Esophagus squamous epithelium (tissue), 4 donors: ENCODE measurements at regions not wholly inside any gene's neighbourhood (a gene's known extent, or its start where the extent isn't known, plus 50 kb on each side); places are given as distances from the start of the nearest gene placed in this dataset.

Source experiments
- CTCF ChIP-seq, 6 experiments: fragments of 450-650 bp in 4 of 6; fragments of 200-600 bp in 2 of 6; sonication (generic) in 2 of 6; IDR thresholded peaks; one replicate each; pipeline ENCODE4 v1.5.1; 2016 to 2019; ENCODE audit warnings: antibody characterized with exemption in 6 of 6, mild to moderate bottlenecking in 4 of 6, moderate library complexity in 4 of 6
- POLR2A ChIP-seq, 4 donors: fragments of 450-650 bp; IDR thresholded peaks; one replicate each; pipeline ENCODE4 v1.6.1; 2017; ENCODE audit warnings: antibody characterized with exemption in 4 of 4, mild to moderate bottlenecking in 4 of 4, moderate library complexity in 3 of 4

DNA sequence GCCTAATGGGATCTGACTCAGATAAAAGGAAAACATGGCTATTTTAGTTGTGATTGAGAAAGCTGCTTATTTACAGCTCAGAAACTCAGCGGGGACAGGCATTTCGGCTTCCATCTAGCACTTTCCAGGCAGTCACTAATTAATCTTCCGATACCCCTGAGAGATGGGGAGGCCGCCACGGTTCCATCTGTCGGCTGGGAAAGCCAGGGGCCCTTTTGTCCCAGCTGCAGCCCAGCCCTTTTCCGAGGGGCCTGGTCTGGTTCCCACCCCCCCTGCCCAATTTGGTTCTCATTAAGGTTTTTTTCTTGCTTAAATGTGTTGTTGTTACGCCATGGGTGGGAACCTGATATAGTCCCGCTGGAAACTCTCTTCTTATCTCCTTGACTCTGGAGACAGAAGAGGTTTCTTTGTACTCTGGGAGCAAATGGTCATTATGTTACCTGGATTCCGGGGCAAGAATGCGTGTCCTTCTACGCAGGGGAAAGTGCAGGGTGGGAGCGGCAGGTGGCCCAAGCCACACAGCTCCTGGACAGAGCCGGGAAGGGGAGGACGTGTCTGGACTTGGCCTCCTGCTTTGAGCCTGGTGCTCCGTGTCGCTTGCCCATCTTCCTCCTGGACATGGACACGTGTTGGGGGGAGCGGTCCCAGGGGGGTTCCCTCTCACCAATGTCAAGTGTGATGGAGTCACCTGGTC lies 50.9 kb upstream of the GSE1 start:
- no peak for TF ChIP-seq CTCF (IDR thresholded peaks at IDR 0.05)
- TF ChIP-seq POLR2A (IDR thresholded peaks at IDR 0.05) = no peak
